ENCODE measurements at regions not wholly inside any gene's neighbourhood (a gene's known extent, or its start where the extent isn't known, plus 50 kb on each side); places are given as distances from the start of the nearest gene placed in this dataset.

- H3K27me3 ChIP-seq = no peaks in the 10 kb centered on the region
- no peak for DNase-seq
- H3K27ac ChIP-seq = no peak overlapping the region
- no peak overlapping the region for H3K4me3 ChIP-seq
- H3K36me3 ChIP-seq = no peaks in the 10 kb centered on the region
- peaks cover 0 to 3% (median 0%) of the 10 kb centered on the region in 4 donors for H3K9me3 ChIP-seq
- H3K4me1 ChIP-seq = no peaks in the 10 kb centered on the region
- TF ChIP-seq CTCF (IDR thresholded peaks at IDR 0.05) (no peak), POLR2A (IDR thresholded peaks at IDR 0.05) (no peak)
Measured at GRCh38 chr16:62652441-62653120, 616.3 kb upstream of the CDH8 start.

GRCh38 chr16:62648256-62648655 is 612.0 kb upstream of the CDH8 start:
- Histone ChIP-seq H3K4me1 (no peaks in the 10 kb centered on the region), H3K27me3 (no peaks in the 10 kb centered on the region), H3K9me3 (peaks cover 0 to 9% (median 0%) of the 10 kb centered on the region in 4 donors), H3K27ac (no peak overlapping the region), H3K36me3 (no peaks in the 10 kb centered on the region), H3K4me3 (no peak overlapping the region)
- DNase-seq = no peak
- TF ChIP-seq POLR2A (IDR thresholded peaks at IDR 0.05) (no peak), CTCF (IDR thresholded peaks at IDR 0.05) (no peak)

- no peaks in the 10 kb centered on the region for H3K4me1 ChIP-seq
- TF ChIP-seq CTCF (IDR thresholded peaks at IDR 0.05) = no peak
- no peak for TF ChIP-seq POLR2A (IDR thresholded peaks at IDR 0.05)
- no peak overlapping the region for H3K27ac ChIP-seq
- H3K4me3 ChIP-seq = no peak overlapping the region
- DNase-seq = no peak
- no peaks in the 10 kb centered on the region for H3K36me3 ChIP-seq
- H3K9me3 ChIP-seq = peaks cover 0 to 8% (median 0%) of the 10 kb centered on the region in 4 donors
- H3K27me3 ChIP-seq = no peaks in the 10 kb centered on the region
Measured at GRCh38 chr16:62644030-62644812, 608.0 kb upstream of the CDH8 start.

GRCh38 chr16:62642677-62643076 is 606.4 kb upstream of the CDH8 start:
- TF ChIP-seq CTCF (IDR thresholded peaks at IDR 0.05) (no peak), POLR2A (IDR thresholded peaks at IDR 0.05) (no peak)
- Histone ChIP-seq H3K4me3 (no peak overlapping the region), H3K36me3 (no peaks in the 10 kb centered on the region), H3K27ac (no peak overlapping the region), H3K4me1 (no peaks in the 10 kb centered on the region), H3K9me3 (peaks cover 0 to 8% (median 0%) of the 10 kb centered on the region in 4 donors), H3K27me3 (no peaks in the 10 kb centered on the region)
- no peak for DNase-seq

- peaks cover 0 to 2% (median 0%) of the 10 kb centered on the region in 4 donors for H3K9me3 ChIP-seq
- H3K4me3 ChIP-seq = no peak overlapping the region
- no peaks in the 10 kb centered on the region for H3K36me3 ChIP-seq
- TF ChIP-seq CTCF (IDR thresholded peaks at IDR 0.05) (no peak), POLR2A (IDR thresholded peaks at IDR 0.05) (no peak)
- no peak overlapping the region for H3K27ac ChIP-seq
- H3K4me1 ChIP-seq = no peaks in the 10 kb centered on the region
- no peak for DNase-seq
- no peaks in the 10 kb centered on the region for H3K27me3 ChIP-seq
Measured at GRCh38 chr16:62639890-62640289, 603.7 kb upstream of the CDH8 start.
